ENCODE measurements at regions not wholly inside any gene's neighbourhood (a gene's known extent, or its start where the extent isn't known, plus 50 kb on each side); places are given as distances from the start of the nearest gene placed in this dataset.

GRCh38 chr5:56745864-56746263 lies 69.5 kb upstream of the MAP3K1 start:
- DNase-seq = no peak

DNA sequence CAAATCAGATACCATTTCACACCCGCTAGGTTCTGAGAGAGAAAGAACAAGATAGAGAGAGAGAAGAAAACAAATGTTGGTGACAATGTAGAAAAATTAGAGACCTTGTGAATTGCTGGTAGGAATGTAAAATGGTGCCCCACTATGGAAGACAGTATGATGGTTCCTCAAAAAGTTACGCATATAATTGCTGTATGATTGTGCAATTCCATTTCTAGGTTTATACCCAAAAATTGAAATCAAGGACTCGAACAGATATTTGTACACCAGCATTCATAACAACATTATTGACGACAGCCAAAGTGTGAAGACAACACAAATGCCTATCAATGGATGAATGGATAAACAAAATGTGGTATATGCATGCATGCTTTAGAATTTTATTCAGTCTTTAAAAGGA lies 74.5 kb upstream of the MAP3K1 start:
- Histone ChIP-seq H3K4me1 (no peaks in the 10 kb centered on the region), H3K36me3 (no peaks in the 10 kb centered on the region), H3K27me3 (no peaks in the 10 kb centered on the region), H3K4me3 (no peak overlapping the region), H3K9ac (ENCODE audit: low read depth in 2 of 2, low read length in 2 of 2) (no peak overlapping the region), H3K27ac (no peak overlapping the region), H3K9me3 (no peaks in the 10 kb centered on the region)
- TF ChIP-seq CTCF (IDR thresholded peaks at IDR 0.05) = no peak
- no peak for DNase-seq
- intact Hi-C loops (cut with DNase I) = no loop called here

More at GRCh38 chr5:56745864-56746263, 69.5 kb upstream of the MAP3K1 start:
- Histone ChIP-seq H3K27ac (no peak overlapping the region), H3K36me3 (no peaks in the 10 kb centered on the region), H3K9me3 (no peaks in the 10 kb centered on the region), H3K27me3 (no peaks in the 10 kb centered on the region), H3K4me3 (no peak overlapping the region), H3K4me1 (no peaks in the 10 kb centered on the region), H3K9ac (ENCODE audit: low read depth in 2 of 2, low read length in 2 of 2) (no peak overlapping the region)
- intact Hi-C loops (cut with DNase I) = no loop called here
- TF ChIP-seq CTCF (IDR thresholded peaks at IDR 0.05) = no peak

DNA sequence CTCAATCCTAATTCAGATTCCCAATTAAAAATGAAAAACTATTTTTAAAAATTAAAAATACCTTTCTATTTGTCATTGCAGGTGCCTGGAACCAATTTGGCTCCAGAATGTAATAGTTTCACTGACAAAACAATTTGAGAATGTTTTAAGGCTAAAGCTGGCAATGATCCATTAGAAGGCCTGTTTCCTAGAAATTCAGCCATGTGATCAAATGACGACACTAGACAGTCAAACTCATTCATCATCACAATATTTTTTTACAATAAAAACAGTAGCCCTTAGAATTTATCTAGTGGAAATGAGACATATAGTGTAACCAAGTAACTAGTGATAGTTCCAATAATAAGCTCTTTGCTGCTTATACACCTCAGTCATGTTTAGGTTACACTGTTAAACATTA lies 75.4 kb upstream of the MAP3K1 start:
- Histone ChIP-seq H3K9me3 (no peaks in the 10 kb centered on the region), H3K4me3 (no peak overlapping the region), H3K9ac (ENCODE audit: low read depth in 2 of 2, low read length in 2 of 2) (no peak overlapping the region), H3K27ac (no peak overlapping the region), H3K4me1 (no peaks in the 10 kb centered on the region), H3K27me3 (no peaks in the 10 kb centered on the region), H3K36me3 (no peaks in the 10 kb centered on the region)
- TF ChIP-seq CTCF (IDR thresholded peaks at IDR 0.05) = no peak
- intact Hi-C loops (cut with DNase I) = no loop called here
- DNase-seq = no peak

DNA sequence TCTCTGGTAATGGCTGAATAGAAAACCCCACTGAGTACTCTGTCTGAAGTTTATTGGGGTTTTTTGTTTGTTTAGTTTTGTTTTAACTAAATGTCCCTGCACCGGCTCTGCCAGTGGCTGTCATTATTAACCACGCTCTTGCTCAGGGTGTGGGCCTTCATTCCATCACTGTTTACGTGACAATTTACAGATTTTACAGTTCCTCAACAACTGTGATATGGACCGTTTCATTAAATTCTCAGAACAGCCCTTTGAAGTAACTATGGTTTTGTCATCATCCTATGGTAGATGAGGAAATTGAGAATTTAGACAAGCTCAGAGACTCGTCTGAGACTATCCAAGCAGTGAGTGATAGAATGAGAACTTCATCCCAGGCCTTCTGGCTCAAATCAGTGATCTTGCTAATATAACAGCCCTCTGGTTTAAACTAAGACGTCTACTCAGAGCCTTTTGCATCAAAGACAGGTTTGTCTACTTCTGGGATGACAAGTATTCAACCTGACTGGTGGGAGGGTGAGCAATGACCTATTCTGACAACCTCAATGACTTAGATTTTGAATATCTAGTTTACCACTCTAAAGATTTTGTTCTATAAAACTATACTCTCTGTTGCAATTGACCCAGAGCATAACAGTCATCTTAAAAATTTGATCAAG lies 77.3 kb upstream of the MAP3K1 start:
- TF ChIP-seq CTCF (IDR thresholded peaks at IDR 0.05) = no peak
- intact Hi-C loops (cut with DNase I) = no loop called here
- Histone ChIP-seq H3K9me3 (no peaks in the 10 kb centered on the region), H3K27me3 (no peaks in the 10 kb centered on the region), H3K9ac (ENCODE audit: low read depth in 2 of 2, low read length in 2 of 2) (no peak overlapping the region), H3K4me1 (no peaks in the 10 kb centered on the region), H3K4me3 (no peak overlapping the region), H3K27ac (no peak overlapping the region), H3K36me3 (no peaks in the 10 kb centered on the region)
- no peak for DNase-seq

DNA sequence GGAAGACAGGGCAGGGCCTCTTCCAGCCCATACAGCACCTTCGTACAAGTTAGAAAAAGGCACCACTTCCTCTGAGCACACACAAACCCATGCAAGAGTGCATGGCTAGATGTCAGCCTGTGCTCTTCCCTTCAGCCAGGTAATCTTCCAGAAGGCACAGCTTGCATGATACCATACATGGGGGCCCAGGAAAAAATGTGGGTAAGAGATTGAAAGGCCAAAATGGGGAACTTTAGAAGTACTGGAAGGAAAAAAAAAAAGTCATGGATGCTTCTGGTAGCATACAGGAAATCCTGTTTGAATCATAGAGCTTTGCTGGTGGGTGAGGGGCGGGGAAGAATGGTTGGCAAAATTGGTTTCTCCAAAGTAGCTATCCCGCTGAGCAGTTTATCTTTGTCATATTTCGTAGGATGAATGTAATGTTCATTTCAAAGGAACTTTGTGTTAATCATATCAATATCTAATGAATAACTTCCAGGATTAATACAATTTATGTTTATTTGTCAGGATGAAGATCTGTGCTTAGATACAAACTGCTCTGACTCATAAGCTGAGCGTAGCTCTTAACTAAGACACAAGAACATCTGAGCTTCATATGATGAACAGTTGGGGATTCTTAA lies 78.2 kb upstream of the MAP3K1 start:
- TF ChIP-seq CTCF (IDR thresholded peaks at IDR 0.05) = no peak
- Histone ChIP-seq H3K4me1 (no peaks in the 10 kb centered on the region), H3K27me3 (no peaks in the 10 kb centered on the region), H3K4me3 (no peak overlapping the region), H3K36me3 (no peaks in the 10 kb centered on the region), H3K27ac (no peak overlapping the region), H3K9ac (ENCODE audit: low read depth in 2 of 2, low read length in 2 of 2) (no peak overlapping the region), H3K9me3 (no peaks in the 10 kb centered on the region)
- intact Hi-C loops (cut with DNase I) = no loop called here
- DNase-seq = no peak

Measured in colonic mucosa (tissue), 4 donors.